ENCODE measurements at regions not wholly inside any gene's neighbourhood (a gene's known extent, or its start where the extent isn't known, plus 50 kb on each side); places are given as distances from the start of the nearest gene placed in this dataset.
"Not testable (repeated sequence)": the region's sequence is repeated elsewhere in the genome, so short reads cannot be mapped to it uniquely, and the experiment has no call there.

GRCh38 chr11:67792273-67792990 is 118.0 kb upstream of the ALDH3B2 start:
- H3K4me1 ChIP-seq (ENCODE audit: control insufficient read depth in 4 of 4, insufficient read depth in 4 of 4, low read length in 3 of 4); H3K36me3 ChIP-seq (ENCODE audit: control insufficient read depth in 4 of 4, insufficient read depth in 3 of 4, low read depth in 1 of 4, low read length in 3 of 4); H3K4me3 ChIP-seq (ENCODE audit: low read depth in 1 of 3, low read length in 3 of 3); H3K9me3 ChIP-seq (ENCODE audit: control insufficient read depth in 4 of 4, low read length in 3 of 4); H3K9ac ChIP-seq (ENCODE audit: low read depth in 1 of 2, low read length in 2 of 2); H3K27ac ChIP-seq (ENCODE audit: low read depth in 1 of 2, low read length in 2 of 2); H3K27me3 ChIP-seq (ENCODE audit: control insufficient read depth in 4 of 4, insufficient read depth in 4 of 4, low read length in 3 of 4): not testable (repeated sequence)
- TF ChIP-seq CTCF (IDR thresholded peaks at IDR 0.05; ENCODE audit: low read depth, low read length, missing input control), result peak; percentile 39
- peak; percentile 26 to 45 for TF ChIP-seq RAD21 (IDR thresholded peaks at IDR 0.05)
- DNase-seq (ENCODE audit: low spot score), result peak; percentile 41
- WGBS, result 42% methylated on average over 25 of the region's 26 CpGs

DNA sequence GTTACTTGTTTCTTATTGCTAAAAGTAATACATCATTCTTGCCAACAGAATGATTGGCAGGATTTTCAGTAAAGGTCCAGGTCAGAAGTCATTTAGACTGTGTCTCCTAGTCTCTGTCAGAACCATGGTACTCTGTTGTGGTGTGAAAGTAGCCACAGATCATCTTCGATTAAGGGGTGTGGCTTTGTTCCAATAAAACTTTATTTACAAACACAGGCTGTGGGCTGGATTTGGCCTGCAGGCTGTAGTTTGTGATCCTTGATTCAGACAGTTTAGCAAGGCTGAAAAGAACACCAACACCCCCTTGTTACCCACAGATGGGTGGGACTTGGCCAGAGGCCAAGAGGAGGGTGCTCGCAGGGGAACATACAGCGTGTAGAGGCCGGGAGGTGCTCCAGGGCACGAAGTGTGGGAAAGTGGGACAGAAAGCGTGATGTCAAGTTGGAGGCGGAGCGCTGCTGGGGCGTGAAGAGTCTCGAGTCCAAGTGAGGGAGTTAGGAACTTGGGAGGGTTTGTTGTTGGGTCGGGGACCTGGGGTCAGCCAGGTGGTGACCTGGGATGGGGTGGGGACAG is 117.3 kb upstream of the ALDH3B2 start:
- DNase-seq (ENCODE audit: low spot score); H3K9ac ChIP-seq (ENCODE audit: low read depth in 1 of 2, low read length in 2 of 2); H3K27ac ChIP-seq (ENCODE audit: low read depth in 1 of 2, low read length in 2 of 2); H3K27me3 ChIP-seq (ENCODE audit: control insufficient read depth in 4 of 4, insufficient read depth in 4 of 4, low read length in 3 of 4); H3K36me3 ChIP-seq (ENCODE audit: control insufficient read depth in 4 of 4, insufficient read depth in 3 of 4, low read depth in 1 of 4, low read length in 3 of 4); H3K4me1 ChIP-seq (ENCODE audit: control insufficient read depth in 4 of 4, insufficient read depth in 4 of 4, low read length in 3 of 4); H3K4me3 ChIP-seq (ENCODE audit: low read depth in 1 of 3, low read length in 3 of 3); H3K9me3 ChIP-seq (ENCODE audit: control insufficient read depth in 4 of 4, low read length in 3 of 4): not testable (repeated sequence)
- 73% methylated on average over 11 of the region's 11 CpGs for WGBS

DNA sequence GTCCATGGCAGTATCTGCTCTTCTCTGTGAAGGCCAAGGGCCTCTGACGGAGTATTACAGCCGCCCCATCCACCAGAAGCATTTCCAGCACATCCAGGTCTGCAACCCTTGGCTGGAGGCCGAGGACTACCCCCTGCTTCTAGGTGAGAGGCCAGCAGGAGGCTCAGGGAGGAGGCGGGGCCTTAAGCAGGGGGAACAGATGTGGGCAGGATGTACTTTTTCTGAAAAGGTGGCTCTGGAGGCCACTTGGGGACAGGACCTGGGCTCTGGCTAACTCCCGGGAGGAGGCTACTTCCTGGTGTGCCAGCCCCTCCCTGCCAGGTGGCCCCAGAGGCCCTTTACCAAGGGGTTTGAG is 113.9 kb upstream of the ALDH3B2 start:
- H3K4me1 ChIP-seq (ENCODE audit: control insufficient read depth in 4 of 4, insufficient read depth in 4 of 4, low read length in 3 of 4); H3K36me3 ChIP-seq (ENCODE audit: control insufficient read depth in 4 of 4, insufficient read depth in 3 of 4, low read depth in 1 of 4, low read length in 3 of 4); H3K27ac ChIP-seq (ENCODE audit: low read depth in 1 of 2, low read length in 2 of 2); H3K4me3 ChIP-seq (ENCODE audit: low read depth in 1 of 3, low read length in 3 of 3); H3K9ac ChIP-seq (ENCODE audit: low read depth in 1 of 2, low read length in 2 of 2); DNase-seq (ENCODE audit: low spot score); H3K27me3 ChIP-seq (ENCODE audit: control insufficient read depth in 4 of 4, insufficient read depth in 4 of 4, low read length in 3 of 4); H3K9me3 ChIP-seq (ENCODE audit: control insufficient read depth in 4 of 4, low read length in 3 of 4): not testable (repeated sequence)
- 41% methylated on average over 5 of the region's 5 CpGs for WGBS

- not testable (repeated sequence) for H3K27me3 ChIP-seq (ENCODE audit: control insufficient read depth in 4 of 4, insufficient read depth in 4 of 4, low read length in 3 of 4); H3K36me3 ChIP-seq (ENCODE audit: control insufficient read depth in 4 of 4, insufficient read depth in 3 of 4, low read depth in 1 of 4, low read length in 3 of 4); H3K4me3 ChIP-seq (ENCODE audit: low read depth in 1 of 3, low read length in 3 of 3); DNase-seq (ENCODE audit: low spot score); H3K9me3 ChIP-seq (ENCODE audit: control insufficient read depth in 4 of 4, low read length in 3 of 4); H3K4me1 ChIP-seq (ENCODE audit: control insufficient read depth in 4 of 4, insufficient read depth in 4 of 4, low read length in 3 of 4); H3K9ac ChIP-seq (ENCODE audit: low read depth in 1 of 2, low read length in 2 of 2); H3K27ac ChIP-seq (ENCODE audit: low read depth in 1 of 2, low read length in 2 of 2)
- 77% methylated on average over 19 of the region's 19 CpGs for WGBS
Measured at GRCh38 chr11:67787681-67788340, 113.4 kb upstream of the ALDH3B2 start.

DNA sequence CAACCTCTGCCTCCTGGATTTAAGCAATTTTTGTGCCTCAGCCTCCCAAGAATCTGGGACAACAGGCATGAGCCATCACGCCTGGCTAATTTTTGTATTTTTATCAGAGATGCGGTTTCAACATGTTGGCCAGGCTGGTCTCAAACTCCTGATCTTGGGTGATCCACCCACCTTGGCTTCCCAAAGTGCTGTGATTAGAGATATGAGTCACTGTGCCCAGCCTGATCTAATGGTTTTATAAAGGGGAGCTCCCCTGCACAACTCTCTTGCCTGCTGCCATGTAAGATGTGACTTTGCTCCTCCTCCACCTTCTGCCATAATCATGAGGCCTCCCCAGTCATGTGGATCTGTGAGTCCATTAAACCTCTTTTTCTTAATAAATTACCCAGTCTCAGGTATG is 107.5 kb upstream of the ALDH3B2 start:
- not testable (repeated sequence) for H3K9ac ChIP-seq (ENCODE audit: low read depth in 1 of 2, low read length in 2 of 2); H3K36me3 ChIP-seq (ENCODE audit: control insufficient read depth in 4 of 4, insufficient read depth in 3 of 4, low read depth in 1 of 4, low read length in 3 of 4); H3K9me3 ChIP-seq (ENCODE audit: control insufficient read depth in 4 of 4, low read length in 3 of 4); H3K27me3 ChIP-seq (ENCODE audit: control insufficient read depth in 4 of 4, insufficient read depth in 4 of 4, low read length in 3 of 4); H3K4me3 ChIP-seq (ENCODE audit: low read depth in 1 of 3, low read length in 3 of 3); H3K27ac ChIP-seq (ENCODE audit: low read depth in 1 of 2, low read length in 2 of 2); H3K4me1 ChIP-seq (ENCODE audit: control insufficient read depth in 4 of 4, insufficient read depth in 4 of 4, low read length in 3 of 4); DNase-seq (ENCODE audit: low spot score)
- WGBS, result 88% methylated on average over 2 of the region's 2 CpGs

DNA sequence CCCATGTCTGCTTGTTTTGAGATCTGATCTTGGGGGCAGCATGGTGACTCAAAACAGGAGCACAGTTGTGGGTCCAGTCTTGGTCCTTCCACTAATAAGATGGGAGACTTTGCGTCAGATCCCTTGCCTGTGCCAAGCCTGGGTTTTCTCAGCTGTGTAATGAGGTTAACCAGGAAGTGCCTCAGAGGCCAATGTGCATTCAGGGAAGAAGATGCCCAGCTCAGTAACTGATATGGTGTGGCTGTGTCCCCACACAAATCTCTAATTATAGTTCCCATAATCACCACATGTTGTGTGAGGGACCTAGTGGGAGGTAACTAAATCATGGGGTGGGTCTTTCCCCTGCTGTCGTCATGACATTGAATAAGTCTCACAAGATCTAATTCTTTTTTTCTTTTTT is 107.1 kb upstream of the ALDH3B2 start:
- H3K4me3 ChIP-seq (ENCODE audit: low read depth in 1 of 3, low read length in 3 of 3); H3K4me1 ChIP-seq (ENCODE audit: control insufficient read depth in 4 of 4, insufficient read depth in 4 of 4, low read length in 3 of 4); H3K27ac ChIP-seq (ENCODE audit: low read depth in 1 of 2, low read length in 2 of 2); H3K27me3 ChIP-seq (ENCODE audit: control insufficient read depth in 4 of 4, insufficient read depth in 4 of 4, low read length in 3 of 4); H3K9ac ChIP-seq (ENCODE audit: low read depth in 1 of 2, low read length in 2 of 2); H3K9me3 ChIP-seq (ENCODE audit: control insufficient read depth in 4 of 4, low read length in 3 of 4); DNase-seq (ENCODE audit: low spot score); H3K36me3 ChIP-seq (ENCODE audit: control insufficient read depth in 4 of 4, insufficient read depth in 3 of 4, low read depth in 1 of 4, low read length in 3 of 4): not testable (repeated sequence)
- WGBS, result 86% methylated on average over 2 of the region's 2 CpGs

Data from liver (tissue), 8 donors.